ENCODE measurements at regions not wholly inside any gene's neighbourhood (a gene's known extent, or its start where the extent isn't known, plus 50 kb on each side); places are given as distances from the start of the nearest gene placed in this dataset.

DNA sequence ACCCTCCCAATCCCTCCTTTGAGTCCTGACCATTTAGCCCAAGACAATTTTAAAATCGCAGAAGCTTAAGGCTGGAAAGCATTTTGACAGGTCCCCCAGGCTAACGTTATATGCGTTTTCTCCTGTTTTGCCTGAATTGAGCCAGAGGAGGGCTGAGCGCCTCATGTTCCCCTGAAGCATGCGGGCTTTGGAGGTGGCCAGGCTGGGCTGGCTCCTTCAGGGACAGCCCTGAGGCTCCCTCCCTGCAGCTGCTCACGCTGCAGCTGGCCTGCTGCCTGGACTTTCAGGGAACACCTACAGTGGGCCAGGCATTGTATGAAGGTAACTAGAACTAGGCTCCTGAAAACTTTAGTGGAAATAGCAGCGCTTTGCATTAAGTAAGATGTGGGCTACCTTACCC lies 179.2 kb downstream of the ACKR3 start:
- no peak for FAIRE-seq

DNA sequence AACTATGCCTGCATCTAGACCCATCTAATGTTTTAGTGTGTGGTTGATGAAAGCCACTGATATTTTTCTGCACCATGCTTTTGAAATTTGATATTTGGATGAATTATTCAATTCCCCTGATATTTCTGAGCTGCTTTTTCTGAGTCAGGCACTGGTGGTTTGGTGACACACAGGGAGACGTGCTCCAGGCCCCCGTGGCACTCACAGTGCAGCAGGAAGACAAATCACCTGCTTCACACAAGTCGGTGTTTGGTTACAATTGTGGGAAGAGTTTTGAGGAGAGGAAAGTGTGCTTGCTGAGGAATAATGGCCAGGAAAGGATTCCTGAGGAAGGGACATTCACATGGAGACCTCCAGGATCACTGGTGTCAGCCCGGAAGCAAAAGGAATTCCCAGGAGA lies 179.7 kb downstream of the ACKR3 start:
- FAIRE-seq, result no peak

DNA sequence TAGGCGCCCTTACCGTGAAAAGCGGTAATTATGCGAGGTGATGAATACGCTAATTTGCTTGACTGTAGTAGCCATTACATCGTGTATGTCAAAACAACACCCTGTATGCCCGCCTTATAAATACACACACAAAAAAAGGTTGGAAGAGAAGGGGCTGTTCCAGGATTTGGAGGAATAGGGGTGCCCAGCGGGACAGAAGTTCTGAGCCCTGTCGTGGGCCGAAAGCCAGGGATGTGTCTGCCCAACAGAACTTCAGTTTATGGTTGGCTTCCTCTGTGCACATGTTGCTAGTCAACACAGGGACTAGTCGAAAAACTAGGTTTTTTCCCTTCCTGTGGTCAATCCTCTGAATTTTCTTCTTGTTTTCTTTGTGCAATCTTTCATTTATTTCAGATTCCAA lies 182.5 kb downstream of the ACKR3 start:
- FAIRE-seq, result no peak

DNA sequence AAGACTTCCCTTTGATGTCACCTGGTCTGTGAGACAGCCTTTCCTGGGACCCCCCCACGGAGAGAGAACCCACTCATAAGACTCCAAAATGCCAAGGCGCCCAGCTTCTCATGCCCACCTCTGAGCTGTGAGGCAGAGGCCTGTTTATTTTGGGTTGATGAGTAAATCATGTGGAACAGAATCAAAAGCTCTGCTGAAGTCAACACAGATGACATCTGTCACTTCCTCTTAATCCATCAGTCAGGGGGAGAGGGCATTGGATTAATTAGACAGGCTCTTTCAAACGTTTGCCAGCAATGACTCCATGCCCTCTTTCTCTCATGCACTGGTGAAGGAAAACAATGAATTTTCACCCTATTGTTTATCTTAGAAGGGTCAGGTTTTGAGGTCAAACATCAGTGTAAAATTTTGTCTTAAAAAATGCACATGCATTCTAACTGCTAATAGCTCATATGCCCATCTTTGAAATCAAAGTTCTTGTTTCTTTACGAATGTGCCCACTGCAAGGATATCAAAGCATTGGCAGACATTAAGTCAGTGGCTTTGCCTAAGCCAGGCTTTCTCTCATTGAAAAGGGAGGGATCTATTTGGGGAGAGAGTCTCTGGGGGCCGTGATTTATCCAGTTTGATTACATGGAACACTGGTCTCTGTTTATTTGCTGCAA lies 184.1 kb downstream of the ACKR3 start:
- no peak for FAIRE-seq

DNA sequence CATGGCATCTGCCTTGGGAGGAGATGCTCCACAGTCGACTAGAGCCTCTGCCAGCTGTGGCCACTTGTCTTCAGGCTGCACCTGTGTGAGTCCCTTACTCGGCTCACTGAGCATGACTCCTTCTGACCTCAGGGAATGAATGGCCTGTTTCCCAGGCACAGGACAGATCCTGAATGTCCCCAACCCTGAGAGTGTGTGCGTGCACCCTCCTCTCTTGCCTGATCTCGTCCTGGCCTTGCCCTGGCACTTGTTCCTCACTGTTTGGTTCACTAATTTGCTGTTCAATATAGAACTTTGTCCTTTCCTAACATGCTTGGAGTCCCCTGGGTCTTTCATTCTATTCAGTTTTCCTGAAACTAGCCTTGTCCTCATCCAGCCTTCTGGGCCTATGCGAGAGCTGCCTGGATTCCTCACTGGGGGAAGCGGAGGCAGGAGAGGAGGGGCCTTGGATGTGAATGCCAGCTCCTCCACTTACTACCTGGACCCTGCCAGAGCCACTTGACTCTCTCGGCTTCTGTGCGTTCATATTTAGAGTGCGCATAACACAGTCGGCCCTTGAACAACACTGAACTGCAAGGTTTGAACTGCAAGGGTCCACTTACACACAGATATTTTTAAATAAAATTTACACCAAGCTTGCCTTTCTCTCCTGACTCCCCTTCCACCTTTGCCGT lies 184.8 kb downstream of the ACKR3 start:
- no peak for FAIRE-seq

DNA sequence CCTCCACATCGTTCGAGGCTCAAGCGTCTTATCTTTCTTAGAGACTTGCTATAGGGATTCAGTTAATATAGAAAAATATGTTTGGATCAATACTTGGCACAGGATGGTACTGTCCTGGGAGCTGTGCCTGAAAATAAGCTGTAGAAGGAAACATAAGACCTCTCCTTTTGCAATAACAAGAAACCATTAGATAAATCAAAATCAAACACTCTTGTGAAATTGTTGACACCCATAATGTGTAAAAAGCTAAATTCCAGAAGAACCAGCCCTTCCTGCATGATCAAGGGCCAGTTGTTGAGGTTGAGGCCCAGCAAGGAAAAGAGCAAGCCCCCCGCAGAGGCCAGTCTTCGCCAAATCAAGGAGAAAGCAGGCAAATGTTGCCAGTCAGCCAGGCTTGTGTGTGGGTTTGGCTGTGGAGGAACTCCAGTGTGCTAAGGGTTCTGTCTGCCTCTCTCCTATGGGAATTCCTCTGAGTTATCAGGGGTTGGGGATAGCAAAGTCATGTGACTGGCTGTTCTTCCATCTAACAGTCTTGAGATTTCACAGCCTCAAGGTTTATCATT lies 185.7 kb downstream of the ACKR3 start:
- no peak for FAIRE-seq

DNA sequence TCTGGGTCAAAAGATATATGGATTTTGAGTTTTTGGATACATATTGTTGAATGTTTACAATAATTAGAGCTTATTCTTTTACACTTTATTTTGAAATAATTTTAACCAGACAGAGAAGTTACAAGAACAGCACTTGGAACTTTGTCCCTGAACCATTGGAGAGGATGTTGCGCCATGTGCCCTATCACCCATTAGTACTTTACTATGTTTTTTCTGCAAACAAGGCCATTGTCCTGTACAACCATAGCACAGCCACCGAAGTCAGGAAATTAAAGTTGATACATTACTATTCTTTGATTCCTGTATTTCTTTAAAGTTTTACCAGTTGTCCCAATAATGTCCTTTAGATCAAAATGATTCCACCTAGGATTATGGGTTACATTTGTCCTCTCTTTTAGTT lies 188.8 kb downstream of the ACKR3 start:
- FAIRE-seq, result no peak

DNA sequence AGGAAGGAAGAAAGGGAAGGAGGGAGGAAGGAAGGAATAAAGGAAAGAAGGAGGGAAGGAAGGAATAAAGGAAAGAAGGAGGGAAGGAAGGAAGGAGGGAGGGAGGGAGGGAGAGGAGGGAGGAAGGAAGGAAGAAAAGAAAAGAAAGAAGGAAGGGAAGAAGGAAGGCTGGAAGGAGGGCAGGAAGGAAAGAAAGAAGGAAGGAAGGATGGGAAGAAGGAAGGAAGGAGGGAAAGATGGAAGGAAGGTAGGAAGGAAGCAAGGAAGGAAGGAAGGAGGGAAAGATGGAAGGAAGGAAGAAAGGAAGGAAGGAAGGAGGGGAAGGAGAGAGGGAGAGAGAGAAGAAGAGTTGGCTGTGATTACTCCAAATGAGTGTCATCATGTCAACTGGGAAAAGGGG lies 190.6 kb downstream of the ACKR3 start:
- no peak for FAIRE-seq

DNA sequence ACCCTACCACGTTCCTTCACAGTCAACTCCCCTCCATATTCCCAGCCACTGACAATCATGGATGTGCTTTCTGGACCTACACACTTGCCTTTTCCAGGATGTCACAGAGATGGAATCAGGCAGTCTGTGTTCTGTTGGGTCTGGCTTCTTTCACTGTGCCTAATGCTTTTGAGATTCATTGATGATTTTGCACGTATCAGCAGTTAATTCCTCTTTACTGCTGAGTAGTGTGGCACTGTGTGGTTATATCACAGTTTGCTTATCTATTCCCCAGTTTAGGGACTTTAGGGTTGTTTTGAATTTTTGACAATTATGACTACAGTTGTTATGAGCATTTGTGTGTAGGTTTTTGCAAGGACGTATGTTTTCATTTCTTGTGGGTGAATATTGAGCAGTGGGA lies 191.7 kb downstream of the ACKR3 start:
- no peak for FAIRE-seq

DNA sequence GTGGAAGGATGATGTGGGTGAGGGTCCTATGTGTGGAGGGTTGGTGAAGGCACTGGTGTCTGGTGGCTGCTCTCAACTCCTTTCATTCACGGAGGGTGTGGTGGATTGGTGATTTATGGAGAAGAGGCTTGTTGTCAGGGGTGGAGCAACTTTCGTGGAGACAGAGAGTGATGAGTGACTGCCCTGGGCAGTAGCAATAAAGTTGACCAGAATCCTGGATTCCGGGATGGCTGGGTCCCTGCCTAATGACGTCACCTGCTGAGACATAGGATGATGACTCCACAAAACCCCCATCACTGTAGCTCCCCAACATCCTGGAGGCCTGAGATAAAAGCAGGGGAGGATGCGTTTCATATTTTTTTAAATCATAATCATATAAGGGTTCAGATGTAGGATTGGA lies 193.0 kb downstream of the ACKR3 start:
- FAIRE-seq, result no peak

DNA sequence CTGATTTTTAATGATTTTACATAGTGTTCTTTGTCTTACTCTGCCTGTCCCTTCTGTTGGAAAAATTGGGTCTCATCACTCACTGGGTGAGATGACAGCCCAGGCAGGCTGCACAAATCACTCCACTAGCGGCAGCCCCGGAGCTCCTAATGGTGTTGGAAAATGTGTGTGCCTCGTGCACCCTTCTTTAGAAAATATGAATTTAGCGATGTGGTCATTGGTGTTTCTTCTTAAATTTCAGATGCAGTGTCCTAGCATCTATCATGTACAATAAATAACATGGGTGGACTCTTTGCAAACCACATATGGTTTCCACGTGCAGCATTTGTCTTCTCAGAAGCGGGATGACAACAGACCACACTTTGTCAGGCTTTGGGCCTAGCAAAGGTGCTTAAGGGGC lies 194.2 kb downstream of the ACKR3 start:
- FAIRE-seq, result no peak

DNA sequence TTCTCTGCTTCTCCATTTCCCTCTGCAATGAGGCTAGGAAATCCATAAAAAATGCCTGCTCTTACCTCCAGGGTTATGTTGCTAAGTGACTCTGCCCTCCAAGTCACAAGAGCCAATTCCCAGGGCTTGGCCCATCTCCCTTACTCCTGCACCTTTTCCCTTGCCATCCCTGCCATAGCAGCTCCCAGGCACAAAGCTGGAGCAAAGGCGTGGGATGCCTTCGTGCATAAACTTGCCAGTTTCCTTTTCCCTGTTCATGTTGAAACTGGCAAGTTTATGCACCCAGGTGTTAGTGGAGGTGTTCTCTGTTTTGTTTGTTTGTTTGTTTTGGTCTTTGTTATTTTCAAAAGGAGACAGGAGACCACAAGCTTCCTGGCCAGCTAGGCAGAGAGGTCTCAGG lies 195.1 kb downstream of the ACKR3 start:
- no peak for FAIRE-seq

DNA sequence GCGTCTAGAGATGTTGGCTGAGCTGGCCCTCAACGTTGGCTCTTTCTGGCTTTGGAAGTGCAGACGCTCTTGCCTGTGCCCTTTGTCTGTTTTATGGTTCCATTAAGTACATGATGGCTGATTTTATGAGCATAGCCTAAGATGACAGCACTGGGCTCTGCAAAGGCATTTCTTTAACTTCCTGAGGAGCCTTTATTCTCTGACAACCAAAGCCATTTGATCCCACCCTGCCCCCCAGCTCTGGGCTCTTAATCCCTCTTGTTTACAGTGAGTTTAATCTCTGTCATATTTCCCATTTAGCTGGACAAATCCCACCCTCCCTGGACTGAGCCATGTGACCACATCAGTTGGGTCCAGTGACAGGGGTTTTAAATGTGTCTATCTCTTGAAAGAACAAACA lies 195.9 kb downstream of the ACKR3 start:
- FAIRE-seq, result no peak

DNA sequence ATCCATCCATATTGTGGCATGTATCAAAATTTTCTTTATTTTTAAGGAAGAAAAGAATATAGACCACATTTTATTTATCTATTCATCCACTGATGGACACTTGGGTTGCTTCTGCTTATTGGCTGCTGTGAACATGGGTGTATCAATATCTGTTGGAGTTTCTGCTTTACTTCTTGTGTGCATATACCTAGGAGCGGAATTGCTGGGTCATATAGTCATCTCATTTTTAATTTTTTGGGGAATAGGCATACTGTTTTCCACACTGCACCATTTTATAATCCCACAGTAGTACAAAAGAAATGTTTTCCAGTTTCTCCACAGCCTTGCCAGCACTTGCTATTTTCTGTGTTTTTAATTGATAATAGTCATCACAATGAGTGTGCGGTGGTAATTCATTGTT lies 197.2 kb downstream of the ACKR3 start:
- FAIRE-seq, result no peak

DNA sequence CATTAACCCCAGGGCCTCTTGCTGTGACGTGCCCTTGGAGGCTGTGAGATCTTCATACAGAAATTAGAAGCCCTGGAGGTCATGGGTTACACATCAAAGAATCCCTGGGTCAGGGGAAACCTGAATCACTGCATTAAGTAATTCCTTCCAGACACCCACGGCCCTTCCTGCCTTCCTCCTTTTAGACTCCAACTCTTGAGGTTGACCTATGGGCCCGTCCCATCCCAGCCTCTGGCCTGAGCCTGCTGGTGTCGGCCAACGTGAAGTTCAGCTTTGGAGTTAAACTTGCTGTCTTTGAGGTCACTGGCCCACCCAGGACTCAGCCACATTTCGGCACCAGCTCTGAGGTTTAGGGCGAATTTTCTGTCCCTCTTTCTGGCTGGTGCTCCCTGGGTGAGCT lies 198.3 kb downstream of the ACKR3 start:
- FAIRE-seq, result no peak

DNA sequence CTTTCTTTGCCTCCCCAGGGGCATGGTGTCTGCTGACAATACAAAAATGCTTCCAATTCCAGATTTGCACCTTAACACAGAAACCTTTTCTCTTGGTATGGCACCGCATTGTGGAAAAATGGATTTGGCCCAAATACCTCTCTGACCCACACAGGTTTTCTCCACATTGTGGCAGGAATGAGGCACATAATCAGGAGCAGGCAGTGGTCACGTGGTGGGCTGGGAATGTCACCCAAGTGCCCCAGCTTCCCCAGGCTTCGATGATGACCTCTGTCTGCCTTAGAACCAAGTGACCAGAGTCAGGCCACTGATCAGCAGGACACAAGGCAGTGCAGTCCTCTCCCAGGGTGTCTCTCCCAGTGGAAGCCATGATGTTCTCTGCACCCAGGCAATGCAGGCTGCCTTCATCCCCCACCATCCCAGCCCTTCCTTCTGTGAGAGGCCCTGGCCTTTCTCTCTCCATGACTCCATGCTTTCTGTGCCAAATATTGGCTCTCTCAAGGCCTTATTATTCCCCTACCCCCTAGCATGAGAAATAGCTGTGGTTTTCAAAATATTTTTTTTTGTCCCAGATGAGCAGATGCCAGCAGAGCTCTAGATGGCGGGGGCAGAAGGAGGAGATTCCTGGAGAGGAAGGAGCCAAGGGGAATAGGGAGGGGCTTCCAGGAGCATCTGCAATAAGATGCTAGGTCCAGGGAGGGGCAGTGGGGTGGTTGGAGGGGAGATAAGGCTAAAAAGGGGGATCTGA lies 198.9 kb downstream of the ACKR3 start:
- no peak for FAIRE-seq

DNA sequence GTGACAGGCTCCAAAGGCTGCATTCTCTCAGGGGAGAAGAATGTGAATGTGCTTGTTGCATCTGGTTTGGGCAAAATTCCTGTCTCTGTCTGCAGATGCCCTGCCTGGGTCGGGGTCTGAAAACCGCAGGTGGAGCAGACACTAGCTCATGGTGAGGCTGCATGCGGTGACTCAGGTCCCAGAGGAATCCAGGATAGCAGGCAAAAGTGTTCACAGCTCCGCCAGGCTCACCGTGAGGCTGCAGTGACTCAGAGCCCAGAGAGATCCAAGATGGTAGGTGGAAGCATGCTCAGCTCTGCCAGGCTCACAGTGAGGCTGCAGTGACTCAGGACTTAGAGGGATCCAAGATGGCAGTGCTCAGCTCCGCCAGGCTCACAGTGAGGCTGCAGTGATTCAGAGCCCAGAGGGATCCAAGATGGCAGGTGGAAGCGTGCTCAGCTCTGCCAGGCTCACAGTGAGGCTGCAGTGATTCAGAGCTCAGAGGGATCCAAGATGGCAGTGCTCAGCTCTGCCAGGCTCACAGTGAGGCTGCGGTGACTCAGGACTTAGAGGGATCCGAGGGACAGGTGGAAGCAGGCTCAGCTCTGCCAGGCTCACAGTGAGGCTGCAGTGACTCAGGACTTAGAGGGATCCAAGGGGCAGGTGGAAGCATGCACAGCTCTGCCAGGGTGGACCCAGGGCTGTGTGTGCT lies 200.5 kb downstream of the ACKR3 start:
- FAIRE-seq, result no peak

DNA sequence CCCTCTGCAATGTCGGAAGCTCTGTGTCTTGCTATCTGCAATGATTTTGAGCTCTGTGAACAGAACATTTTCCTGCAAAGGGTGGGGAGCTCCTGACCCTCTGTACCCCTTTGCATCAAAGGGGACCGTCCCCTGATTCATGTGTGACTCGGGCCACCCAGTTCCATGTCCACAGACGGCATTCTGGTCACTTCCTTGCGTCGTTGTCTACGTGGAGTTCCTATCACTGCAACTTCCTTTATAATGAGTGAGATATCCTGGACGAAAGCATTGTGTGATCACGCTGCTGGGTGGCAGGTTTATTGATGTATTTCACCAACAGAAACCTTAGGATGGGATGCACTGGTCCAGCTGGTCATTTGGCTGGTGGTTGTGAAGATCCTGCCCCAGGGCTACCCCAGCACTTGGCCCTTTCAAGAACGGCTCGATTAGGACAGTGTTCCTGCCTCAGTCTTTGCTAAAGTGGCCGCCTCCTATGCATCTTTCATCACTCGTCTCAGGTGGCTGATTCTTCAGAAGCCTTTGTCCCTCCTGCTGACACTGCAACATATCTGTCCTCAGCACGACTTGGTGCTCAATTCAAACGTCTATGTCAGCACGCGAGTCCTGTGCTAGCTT lies 202.7 kb downstream of the ACKR3 start:
- FAIRE-seq, result no peak

DNA sequence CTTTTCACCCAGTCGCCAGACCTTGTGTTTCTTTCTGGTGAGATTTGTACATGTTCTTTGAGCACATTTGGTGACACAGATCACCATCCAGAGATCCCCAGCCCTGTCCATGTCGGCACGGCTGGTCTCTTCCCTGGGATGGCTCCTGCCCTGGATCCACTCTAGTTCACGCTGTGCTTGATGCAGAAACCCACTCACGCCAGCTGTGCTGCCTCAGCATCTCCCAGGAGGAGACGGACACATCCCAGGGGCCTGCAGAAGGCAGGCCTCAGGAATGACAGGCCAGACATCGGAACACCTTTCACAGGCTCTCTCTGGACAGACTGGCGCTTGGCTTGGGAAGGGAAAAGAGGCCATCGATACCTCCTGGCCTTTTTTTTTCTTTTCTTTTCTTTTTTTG lies 203.6 kb downstream of the ACKR3 start:
- FAIRE-seq, result no peak

DNA sequence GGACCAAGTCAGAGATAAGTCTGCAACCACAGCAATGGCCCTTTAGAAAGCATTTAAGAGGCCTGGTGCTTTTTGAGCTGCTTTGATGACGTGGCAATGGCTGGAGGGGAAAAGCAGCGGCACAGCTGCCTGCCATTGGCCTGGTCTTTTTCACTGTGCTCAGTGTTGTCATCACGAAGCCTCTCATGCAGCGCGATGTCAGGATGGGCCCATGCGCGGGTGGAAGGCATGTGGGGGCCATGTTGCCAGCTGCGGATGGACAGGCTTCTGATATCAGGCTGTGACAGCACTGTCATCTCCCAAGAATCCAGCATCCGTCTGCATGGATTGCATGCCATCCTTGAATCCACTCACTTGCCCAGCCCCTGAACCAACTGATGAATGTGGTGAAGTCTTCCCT lies 204.5 kb downstream of the ACKR3 start:
- FAIRE-seq, result no peak

DNA sequence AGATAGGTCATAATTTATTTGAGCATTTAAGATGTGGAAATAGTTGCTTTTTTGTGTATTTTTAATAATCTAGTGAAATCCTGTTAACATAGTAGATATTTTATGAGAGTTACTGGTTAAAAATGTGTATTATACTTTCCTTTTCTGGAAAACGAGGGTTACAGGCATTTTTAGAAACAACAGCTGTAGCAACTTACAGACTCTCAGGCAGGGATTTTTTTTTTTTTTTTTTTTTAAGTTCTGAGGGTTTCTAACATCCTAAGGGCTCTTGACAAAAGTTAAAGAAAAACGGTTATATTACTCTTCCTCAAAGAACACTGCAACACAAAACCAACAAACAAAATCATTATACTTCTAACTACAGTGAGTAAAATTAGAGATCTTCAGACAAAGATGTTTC lies 205.9 kb downstream of the ACKR3 start:
- no peak for FAIRE-seq

DNA sequence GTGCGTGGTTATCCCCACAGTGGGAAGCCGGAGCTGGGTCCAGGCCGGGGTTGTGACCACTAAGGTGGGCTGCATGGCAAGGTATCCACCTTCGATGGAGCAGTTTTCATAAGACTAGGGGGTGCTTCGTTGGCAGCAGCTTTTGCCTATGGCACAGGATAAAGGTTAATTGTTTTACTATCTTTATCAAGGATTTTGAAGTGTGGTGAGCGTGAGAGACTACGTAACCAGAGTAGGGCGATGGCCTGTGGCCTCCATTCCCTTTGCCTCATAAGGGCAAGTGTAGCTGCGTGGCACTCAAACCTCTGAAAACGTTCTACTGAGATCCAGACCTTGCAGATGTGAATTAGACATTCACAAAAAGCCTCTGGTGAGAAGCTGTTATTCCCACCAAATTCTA lies 206.6 kb downstream of the ACKR3 start:
- no peak for FAIRE-seq

DNA sequence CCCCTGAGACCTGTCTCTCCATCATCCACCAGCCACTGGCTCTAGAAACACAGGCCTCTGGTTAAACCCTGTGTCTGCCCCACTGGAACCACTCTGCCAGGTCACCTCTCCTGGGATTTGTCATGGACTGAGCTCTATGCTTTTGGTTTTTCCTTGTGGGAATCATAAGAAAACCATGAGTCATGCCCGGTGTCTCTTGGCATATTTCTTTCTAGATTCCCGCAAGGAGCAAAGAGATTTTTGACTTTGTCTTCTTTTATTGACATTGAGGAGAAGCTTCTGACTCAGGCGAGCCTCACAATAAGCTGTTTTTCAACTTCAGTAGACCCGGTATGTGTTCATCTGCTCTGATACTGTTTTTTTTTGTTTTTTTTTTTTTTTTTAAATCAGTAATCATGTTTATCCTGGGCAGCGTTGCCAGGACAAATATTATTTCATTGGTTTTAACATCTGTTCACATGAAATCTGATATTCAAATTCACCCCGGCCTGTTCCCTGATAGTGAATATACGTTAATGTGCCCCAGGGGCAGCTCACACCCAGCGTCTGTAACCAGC lies 207.1 kb downstream of the ACKR3 start:
- no peak for FAIRE-seq
